IMR-90 (cell line): ENCODE measurements at regions not wholly inside any gene's neighbourhood (a gene's known extent, or its start where the extent isn't known, plus 50 kb on each side); places are given as distances from the start of the nearest gene placed in this dataset.

Source experiments
- ATAC-seq: fragments of 200-7000 bp; cut with Tn5 transposase; 2 replicates; pipeline ENCODE4 v1.9.1; 2020; ENCODE audit warnings: low read depth, mild to moderate bottlenecking, moderate library complexity
- BruUV-seq: library from RNA; stranded (reverse); fragments of 400-500 nt; replicated peaks from 2 replicates; lab custom pipeline; 2021; lab: Mats Ljungman, UMichigan
- CTCF ChIA-PET: fragments of 300-600 bp; formaldehyde crosslinking; extraction: SDS; loops from one replicate; lab custom pipeline; 2021; ENCODE audit warnings: antibody characterized with exemption; lab: Yijun Ruan, JAX
- POLR2A ChIA-PET: fragments of 300-600 bp; sonication (Branson Sonifier 250); formaldehyde crosslinking; loops from one replicate; lab custom pipeline; 2022; ENCODE audit warnings: antibody characterized with exemption; ENCODE audit not compliant: unreplicated experiment; lab: Charles Lee
- DNase-seq: peaks from one replicate; pipeline ENCODE4 v3.0.0; 2013
- H2AFZ ChIP-seq: replicated peaks from 2 replicates; pipeline ENCODE3; 2013; ENCODE audit warnings: low read length, mild to moderate bottlenecking; ENCODE audit not compliant: poor library complexity
- H2AK5ac ChIP-seq: 2 replicates; pipeline ENCODE4 v1.6.1; 2013; ENCODE audit warnings: low read depth, low read length, inconsistent platforms
- H2AK9ac ChIP-seq: replicated peaks from 2 replicates; pipeline ENCODE3; 2013; ENCODE audit warnings: mild to moderate bottlenecking, low read depth, low read length, moderate library complexity; ENCODE audit not compliant: poor library complexity
- H2BK120ac ChIP-seq: 2 replicates; pipeline ENCODE4 v1.6.1; 2013; ENCODE audit warnings: low read depth, low read length, inconsistent platforms
- H2BK15ac ChIP-seq: 3 replicates; pipeline ENCODE4 v1.6.1; 2013; ENCODE audit warnings: low read depth, low read length, inconsistent platforms
- H2BK20ac ChIP-seq: 2 replicates; pipeline ENCODE4 v1.6.1; 2013; ENCODE audit warnings: low read depth, mild to moderate bottlenecking, inconsistent platforms, low read length, moderate library complexity
- H2BK5ac ChIP-seq: 2 replicates; pipeline ENCODE4 v1.6.1; 2013; ENCODE audit warnings: mild to moderate bottlenecking, low read depth, low read length, inconsistent platforms; ENCODE audit not compliant: poor library complexity, severe bottlenecking
- H3K14ac ChIP-seq: replicated peaks from 2 replicates; pipeline ENCODE4 v1.6.1; 2013; ENCODE audit warnings: low read depth, low read length, inconsistent platforms
- H3K18ac ChIP-seq: 2 replicates; pipeline ENCODE4 v1.6.1; 2013; ENCODE audit warnings: low read depth, low read length, control low read depth
- H3K23ac ChIP-seq: 2 replicates; pipeline ENCODE4 v1.6.1; 2013; ENCODE audit warnings: low read depth, low read length, inconsistent platforms
- H3K27ac ChIP-seq: 2 replicates; pipeline ENCODE4 v1.5.1; 2013; ENCODE audit warnings: mild to moderate bottlenecking, control low read depth, low read length; ENCODE audit not compliant: insufficient read depth
- H3K27me3 ChIP-seq: 2 replicates; pipeline ENCODE4 v1.6.1; 2013; ENCODE audit warnings: low read length; ENCODE audit not compliant: control insufficient read depth, insufficient read depth
- H3K36me3 ChIP-seq: 2 replicates; pipeline ENCODE4 v1.6.1; 2013; ENCODE audit warnings: low read length, mixed read lengths; ENCODE audit not compliant: control insufficient read depth, insufficient read depth
- H3K4ac ChIP-seq: 2 replicates; pipeline ENCODE4 v1.6.1; 2013; ENCODE audit warnings: low read depth, low read length, inconsistent platforms
- H3K4me1 ChIP-seq: 2 replicates; pipeline ENCODE4 v1.6.1; 2013; ENCODE audit warnings: low read length, mixed read lengths; ENCODE audit not compliant: control insufficient read depth, insufficient read depth
- H3K4me2 ChIP-seq: 2 replicates; pipeline ENCODE4 v1.6.1; 2013; ENCODE audit warnings: low read depth, mild to moderate bottlenecking, control low read depth, low read length, moderate library complexity
- H3K4me3 ChIP-seq: 2 replicates; pipeline ENCODE4 v1.5.1; 2013; ENCODE audit warnings: low read depth, mild to moderate bottlenecking, control low read depth, low read length, moderate library complexity; ENCODE audit not compliant: insufficient read depth
- H3K56ac ChIP-seq: 2 replicates; pipeline ENCODE4 v1.6.1; 2013; ENCODE audit warnings: low read length, inconsistent platforms; ENCODE audit not compliant: insufficient read depth; ENCODE audit errors: extremely low read depth
- H3K79me1 ChIP-seq, 2 experiments: 2 replicates each; pipeline ENCODE4 v1.6.1; 2013; ENCODE audit warnings: low read length in 2 of 2, inconsistent platforms in 1 of 2, low read depth in 1 of 2
- H3K9ac ChIP-seq: 2 replicates; pipeline ENCODE4 v1.6.1; 2013; ENCODE audit warnings: low read depth, low read length, control low read depth
- H3K9me1 ChIP-seq: 2 replicates; pipeline ENCODE4 v1.6.1; 2013; ENCODE audit warnings: low read length, inconsistent platforms; ENCODE audit not compliant: insufficient read depth
- H3K9me3 ChIP-seq: 2 replicates; pipeline ENCODE4 v1.6.1; 2013; ENCODE audit warnings: low read length; ENCODE audit not compliant: control insufficient read depth, insufficient read depth
- H4K20me1 ChIP-seq: 2 replicates; pipeline ENCODE4 v1.6.1; 2013; ENCODE audit warnings: low read length, inconsistent platforms; ENCODE audit not compliant: insufficient read depth
- H4K5ac ChIP-seq: 2 replicates; pipeline ENCODE4 v1.6.1; 2013; ENCODE audit warnings: mild to moderate bottlenecking, low read depth, low read length, control low read depth
- H4K8ac ChIP-seq, 2 experiments: 2 replicates each; pipeline ENCODE4 v1.6.1; 2013; ENCODE audit warnings: low read depth in 2 of 2, low read length in 2 of 2, control low read depth in 1 of 2, inconsistent platforms in 1 of 2
- H4K91ac ChIP-seq: 2 replicates; pipeline ENCODE4 v1.6.1; 2013; ENCODE audit warnings: low read depth, low read length, inconsistent platforms; ENCODE audit not compliant: insufficient read depth
- CHD1 ChIP-seq: IDR thresholded peaks from 2 replicates; pipeline ENCODE4 v1.6.1; 2012; ENCODE audit warnings: low read depth, low read length, improper control_type of control experiment
- CTCF ChIP-seq: conservative IDR thresholded peaks from 2 replicates; pipeline ENCODE4 v1.5.1; 2012; ENCODE audit warnings: mild to moderate bottlenecking, low read depth, low read length, improper control_type of control experiment
- FOS ChIP-seq: fragments of 150-350 bp; IDR thresholded peaks from 2 replicates; pipeline ENCODE4 v1.6.1; 2016; ENCODE audit warnings: low read depth, low read length
- MAFK ChIP-seq: IDR thresholded peaks from 2 replicates; pipeline ENCODE4 v1.6.1; 2012; ENCODE audit warnings: low read depth, low read length, improper control_type of control experiment
- MAZ ChIP-seq: IDR thresholded peaks from 2 replicates; pipeline ENCODE4 v1.6.1; 2012; ENCODE audit warnings: low read depth, mild to moderate bottlenecking, low read length, improper control_type of control experiment, moderate library complexity, borderline replicate concordance
- NFE2L2 ChIP-seq: fragments of 150-350 bp; IDR thresholded peaks from 2 replicates; pipeline ENCODE4 v1.6.1; 2016; ENCODE audit warnings: low read depth, mild to moderate bottlenecking, low read length
- WGBS, 2 experiments: methylation state at CpG; one replicate each; pipeline versions ENCODE4 v1.1.5 to v1.1.7; 2013; ENCODE audit warnings: missing lambda C conversion rate in 2 of 2; ENCODE audit not compliant: insufficient read length in 1 of 2; ENCODE audit errors: extremely low coverage in 2 of 2; 5-methylcytosine and 5-hydroxymethylcytosine counted together
- dilution Hi-C: fragments of 300-500 bp; cut with HindIII; formaldehyde crosslinking; loops from one replicate; pipeline ENCODE4 v1.14.3; 2018; ENCODE audit warnings: low sequenced_read_pairs; ENCODE audit not compliant: unreplicated experiment
- in situ Hi-C: fragments of 300-500 bp; cut with MboI; formaldehyde crosslinking; loops from 3 replicates; pipeline ENCODE4 v1.14.3; 2019; ENCODE audit warnings: low sequenced_read_pairs, inconsistent platforms, mixed read lengths
- intact Hi-C: fragments of 100-400 bp; cut with micrococcal nuclease; formaldehyde crosslinking; loops from 2 replicates; pipeline ENCODE4 v1.10.0; 2022
- TF ChIP-seq, protein P1 (sequence below): fragments of 150-350 bp; IDR thresholded peaks from 2 replicates; pipeline ENCODE4 v1.6.1; 2017; ENCODE audit warnings: mild to moderate bottlenecking, antibody characterized with exemption, low read length, low read depth
- TF ChIP-seq, protein P2 (sequence below): fragments of 150-350 bp; IDR thresholded peaks from 2 replicates; pipeline ENCODE4 v1.6.1; 2016; ENCODE audit warnings: low read depth, mild to moderate bottlenecking, low read length, moderate library complexity, borderline replicate concordance

DNA sequence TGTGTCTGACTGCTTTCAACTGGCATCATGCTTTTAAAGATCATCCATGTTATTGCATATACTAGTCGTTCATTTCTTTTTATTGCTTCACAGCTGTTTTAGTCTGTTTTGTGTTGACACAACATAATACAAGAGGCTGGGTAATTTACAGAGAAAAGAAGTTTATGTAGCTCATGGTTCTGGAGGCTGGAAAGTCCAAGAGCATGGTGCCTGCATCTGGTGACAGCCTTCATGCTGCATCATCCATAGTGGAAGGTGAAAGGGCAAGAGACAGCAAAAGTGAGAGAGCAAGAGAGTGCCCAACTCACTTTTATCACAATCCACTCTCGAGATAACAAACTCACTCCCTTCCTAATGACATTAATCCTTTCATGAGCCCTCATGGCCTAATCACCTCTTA lies 198.4 kb downstream of the NSG2 start:
- Histone ChIP-seq H2AK9ac (no peak overlapping the region), H4K20me1 (no peaks in the 10 kb centered on the region), H3K9me3 (peaks cover 11% of the 10 kb centered on the region; the same call in 1 of the 2 replicates), H2BK120ac (no peak overlapping the region), H4K8ac (no peak overlapping the region), H2BK15ac (no peak overlapping the region), H4K91ac (no peak overlapping the region), H3K18ac (no peak overlapping the region), H2BK5ac (no peak overlapping the region), H3K4me2 (no peak overlapping the region), H3K23ac (no peak overlapping the region), H2AK5ac (no peak overlapping the region), H3K27ac (no peak overlapping the region), H3K36me3 (no peaks in the 10 kb centered on the region), H2AFZ (no peak overlapping the region), H3K4ac (no peak overlapping the region), H3K14ac (no peak overlapping the region), H2BK20ac (no peak overlapping the region), H3K4me3 (no peak overlapping the region), H3K79me1 (no peaks in the 10 kb centered on the region), H3K27me3 (no peaks in the 10 kb centered on the region), H3K4me1 (no peaks in the 10 kb centered on the region), H3K56ac (no peak overlapping the region), H4K5ac (no peak overlapping the region), H3K9ac (no peak overlapping the region), H3K9me1 (no peaks in the 10 kb centered on the region)
- DNase-seq, result no peak
- in situ Hi-C loops (no loop called here), dilution Hi-C loops (no loop called here), intact Hi-C loops (no loop called here)
- BruUV-seq, result no TSS peak
- no CpG with 5 or more reads among the region's 2 CpGs for WGBS, 2 experiments
- no peak for ATAC-seq
- TF ChIP-seq FOS, result no peak
- TF ChIP-seq CTCF, result no peak
- TF ChIP-seq MAZ, result no peak
- TF ChIP-seq, protein P1, sequence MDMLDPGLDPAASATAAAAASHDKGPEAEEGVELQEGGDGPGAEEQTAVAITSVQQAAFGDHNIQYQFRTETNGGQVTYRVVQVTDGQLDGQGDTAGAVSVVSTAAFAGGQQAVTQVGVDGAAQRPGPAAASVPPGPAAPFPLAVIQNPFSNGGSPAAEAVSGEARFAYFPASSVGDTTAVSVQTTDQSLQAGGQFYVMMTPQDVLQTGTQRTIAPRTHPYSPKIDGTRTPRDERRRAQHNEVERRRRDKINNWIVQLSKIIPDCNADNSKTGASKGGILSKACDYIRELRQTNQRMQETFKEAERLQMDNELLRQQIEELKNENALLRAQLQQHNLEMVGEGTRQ, result no peak
- no peak for TF ChIP-seq MAFK
- TF ChIP-seq NFE2L2, result no peak
- TF ChIP-seq CHD1, result no peak
- TF ChIP-seq, protein P2, sequence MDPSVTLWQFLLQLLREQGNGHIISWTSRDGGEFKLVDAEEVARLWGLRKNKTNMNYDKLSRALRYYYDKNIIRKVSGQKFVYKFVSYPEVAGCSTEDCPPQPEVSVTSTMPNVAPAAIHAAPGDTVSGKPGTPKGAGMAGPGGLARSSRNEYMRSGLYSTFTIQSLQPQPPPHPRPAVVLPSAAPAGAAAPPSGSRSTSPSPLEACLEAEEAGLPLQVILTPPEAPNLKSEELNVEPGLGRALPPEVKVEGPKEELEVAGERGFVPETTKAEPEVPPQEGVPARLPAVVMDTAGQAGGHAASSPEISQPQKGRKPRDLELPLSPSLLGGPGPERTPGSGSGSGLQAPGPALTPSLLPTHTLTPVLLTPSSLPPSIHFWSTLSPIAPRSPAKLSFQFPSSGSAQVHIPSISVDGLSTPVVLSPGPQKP, result no peak
- POLR2A ChIA-PET, result no interaction called here
- CTCF ChIA-PET, result no interaction called here
